ENCODE measurements at regions not wholly inside any gene's neighbourhood (a gene's known extent, or its start where the extent isn't known, plus 50 kb on each side); places are given as distances from the start of the nearest gene placed in this dataset.

GRCh38 chr1:209219791-209220524 is 363.6 kb upstream of the CAMK1G start:
- TF ChIP-seq CTCF (IDR thresholded peaks at IDR 0.05; ENCODE audit: insufficient read depth, missing control alignments), result no peak
- no peak for FAIRE-seq
- no peak for DNase-seq (ENCODE audit: insufficient read length, low spot score)

- no peak for DNase-seq (ENCODE audit: insufficient read length, low spot score)
- FAIRE-seq, result no peak
- no peak for TF ChIP-seq CTCF (IDR thresholded peaks at IDR 0.05; ENCODE audit: insufficient read depth, missing control alignments)
These were observed 360.7 kb upstream of the CAMK1G start for GRCh38 chr1:209222826-209223225.

GRCh38 chr1:209223791-209224190 is 359.7 kb upstream of the CAMK1G start:
- no peak for TF ChIP-seq CTCF (IDR thresholded peaks at IDR 0.05; ENCODE audit: insufficient read depth, missing control alignments)
- FAIRE-seq, result no peak
- no peak for DNase-seq (ENCODE audit: insufficient read length, low spot score)

- DNase-seq (ENCODE audit: insufficient read length, low spot score) (no peak), FAIRE-seq (no peak)
- no peak for TF ChIP-seq CTCF (IDR thresholded peaks at IDR 0.05; ENCODE audit: insufficient read depth, missing control alignments)
These were observed 358.6 kb upstream of the CAMK1G start for GRCh38 chr1:209224886-209225285.

- FAIRE-seq (no peak), DNase-seq (ENCODE audit: insufficient read length, low spot score) (no peak)
- no peak for TF ChIP-seq CTCF (IDR thresholded peaks at IDR 0.05; ENCODE audit: insufficient read depth, missing control alignments)
These were observed 356.3 kb upstream of the CAMK1G start for GRCh38 chr1:209227171-209227570.

GRCh38 chr1:209227941-209228340 is 355.6 kb upstream of the CAMK1G start:
- no peak for TF ChIP-seq CTCF (IDR thresholded peaks at IDR 0.05; ENCODE audit: insufficient read depth, missing control alignments)
- DNase-seq (ENCODE audit: insufficient read length, low spot score) (no peak), FAIRE-seq (no peak)

GRCh38 chr1:209229494-209230061 is 353.9 kb upstream of the CAMK1G start:
- FAIRE-seq (no peak), DNase-seq (ENCODE audit: insufficient read length, low spot score) (no peak)

More at GRCh38 chr1:209229494-209230061, 353.9 kb upstream of the CAMK1G start:
- TF ChIP-seq CTCF (IDR thresholded peaks at IDR 0.05; ENCODE audit: insufficient read depth, missing control alignments), result no peak
